WTC11 (cell line): ENCODE measurements at regions not wholly inside any gene's neighbourhood (a gene's known extent, or its start where the extent isn't known, plus 50 kb on each side); places are given as distances from the start of the nearest gene placed in this dataset.

Source experiments
- ATAC-seq: fragments of 200-7000 bp; cut with Tn5 transposase; 2 replicates; pipeline ENCODE4 v1.10.0; 2021; ENCODE audit warnings: mild to moderate bottlenecking, moderate library complexity
- CTCF ChIA-PET: fragments of 300-600 bp; sonication (Branson Sonifier 250); formaldehyde crosslinking; loops from one replicate; lab custom pipeline; 2021; ENCODE audit warnings: antibody characterized with exemption; lab: Charles Lee
- POLR2A ChIA-PET: fragments of 350-600 bp; sonication (Branson Sonifier 250); formaldehyde crosslinking; loops from one replicate; lab custom pipeline; 2021; ENCODE audit warnings: antibody characterized with exemption; lab: Charles Lee
- DNase-seq: peaks from one replicate; pipeline ENCODE4 v3.0.0; 2021; ENCODE audit warnings: low spot score
- H3K27ac Mint-ChIP-seq: 2 replicates; pipeline ENCODE4 v1.8.0; 2021; ENCODE audit warnings: mixed read lengths
- H3K27me3 Mint-ChIP-seq: 2 replicates; pipeline ENCODE4 v1.8.0; 2021; ENCODE audit warnings: low read depth, mild to moderate bottlenecking, moderate library complexity, mixed read lengths
- H3K36me3 Mint-ChIP-seq: 2 replicates; pipeline ENCODE4 v1.8.0; 2021; ENCODE audit warnings: mixed read lengths
- H3K4me1 Mint-ChIP-seq: 2 replicates; pipeline ENCODE4 v1.8.0; 2022; ENCODE audit warnings: mixed read lengths
- H3K4me3 Mint-ChIP-seq: 2 replicates; pipeline ENCODE4 v1.8.0; 2021; ENCODE audit warnings: mild to moderate bottlenecking, moderate library complexity, mixed read lengths
- H3K9me3 Mint-ChIP-seq: 2 replicates; pipeline ENCODE4 v1.8.0; 2021; ENCODE audit warnings: mixed read lengths
- ARID4B ChIP-seq: sonication (generic); formaldehyde crosslinking; IDR thresholded peaks from 2 replicates; pipeline ENCODE4 v1.8.0; 2023; ENCODE audit warnings: missing genetic modification reagents, mild to moderate bottlenecking, borderline replicate concordance
- CREB1 ChIP-seq: sonication (generic); formaldehyde crosslinking; IDR thresholded peaks from 2 replicates; pipeline ENCODE4 v1.8.0; 2023; ENCODE audit warnings: mild to moderate bottlenecking, missing genetic modification reagents
- CREM ChIP-seq: sonication (generic); formaldehyde crosslinking; IDR thresholded peaks from 2 replicates; pipeline ENCODE4 v1.8.1; 2022; ENCODE audit warnings: mild to moderate bottlenecking, missing genetic modification reagents, moderate library complexity
- NR2C2 ChIP-seq: sonication (generic); formaldehyde crosslinking; IDR thresholded peaks from 2 replicates; pipeline ENCODE4 v1.8.0; 2022; ENCODE audit warnings: mild to moderate bottlenecking, missing genetic modification reagents
- NR3C1 ChIP-seq: sonication (generic); formaldehyde crosslinking; conservative IDR thresholded peaks from 2 replicates; pipeline ENCODE4 v1.8.1; 2023; ENCODE audit warnings: low read depth, mild to moderate bottlenecking, missing genetic modification reagents
- SP1 ChIP-seq: sonication (generic); formaldehyde crosslinking; conservative IDR thresholded peaks from 2 replicates; pipeline ENCODE4 v1.8.1; 2022; ENCODE audit warnings: missing genetic modification reagents
- STAT6 ChIP-seq: sonication (generic); formaldehyde crosslinking; conservative IDR thresholded peaks from 2 replicates; pipeline ENCODE4 v1.8.1; 2023; ENCODE audit warnings: mild to moderate bottlenecking, low read depth, missing genetic modification reagents, moderate library complexity
- TEAD4 ChIP-seq: sonication (generic); formaldehyde crosslinking; IDR thresholded peaks from 2 replicates; pipeline ENCODE4 v1.8.0; 2022; ENCODE audit warnings: mild to moderate bottlenecking, missing genetic modification reagents
- USF2 ChIP-seq: sonication (generic); formaldehyde crosslinking; IDR thresholded peaks from 2 replicates; pipeline ENCODE4 v1.8.1; 2023; ENCODE audit warnings: mild to moderate bottlenecking, missing genetic modification reagents, moderate library complexity
- ZNF219 ChIP-seq: sonication (generic); formaldehyde crosslinking; IDR thresholded peaks from 2 replicates; pipeline ENCODE4 v1.8.0; 2023; ENCODE audit warnings: missing genetic modification reagents, mild to moderate bottlenecking, borderline replicate concordance
- ZNF232 ChIP-seq: sonication (generic); formaldehyde crosslinking; IDR thresholded peaks from 2 replicates; pipeline ENCODE4 v1.8.0; 2022; ENCODE audit warnings: mild to moderate bottlenecking, missing genetic modification reagents
- ZNF317 ChIP-seq: sonication (generic); formaldehyde crosslinking; IDR thresholded peaks from 2 replicates; pipeline ENCODE4 v1.8.1; 2023; ENCODE audit warnings: low read depth, mild to moderate bottlenecking, moderate library complexity, missing genetic modification reagents, borderline replicate concordance
- ZNF416 ChIP-seq: fragments of 250-450 bp; sonication (Bioruptor Pico); IDR thresholded peaks from 2 replicates; pipeline ENCODE4 v1.9.0; 2021; ENCODE audit warnings: mild to moderate bottlenecking, inconsistent platforms
- ZSCAN18 ChIP-seq: fragments of 250-450 bp; sonication (Bioruptor Pico); IDR thresholded peaks from 2 replicates; pipeline ENCODE4 v2.1.2; 2022; ENCODE audit warnings: mild to moderate bottlenecking, moderate library complexity
- TF ChIP-seq, protein P1 (sequence below): fragments of 250-450 bp; sonication (Bioruptor Pico); IDR thresholded peaks from 2 replicates; pipeline ENCODE4 v1.9.0; 2021; ENCODE audit warnings: mild to moderate bottlenecking
- TF ChIP-seq, protein P2 (sequence below): sonication (generic); formaldehyde crosslinking; IDR thresholded peaks from 2 replicates; pipeline ENCODE4 v1.8.0; 2023; ENCODE audit warnings: missing genetic modification reagents
- TF ChIP-seq, protein P3 (sequence below): fragments of 250-450 bp; sonication (Bioruptor Pico); IDR thresholded peaks from 2 replicates; pipeline ENCODE4 v1.9.0; 2021; ENCODE audit warnings: mild to moderate bottlenecking
- TF ChIP-seq, protein P4 (sequence below): sonication (generic); formaldehyde crosslinking; IDR thresholded peaks from 2 replicates; pipeline ENCODE4 v1.8.1; 2022; ENCODE audit warnings: mild to moderate bottlenecking, moderate library complexity, missing genetic modification reagents

GRCh38 chr9:86645303-86645702 lies 291.1 kb upstream of the TUT7 start:
- peak; percentile 72 for ATAC-seq
- POLR2A ChIA-PET: no interaction called here
- CTCF ChIA-PET: interaction anchor here (0.9 kb wide), 1 partner anchor 157 kb away, joined by 4 read pairs; no protein-coding TSS in a partner anchor
- no peak overlapping the region for H3K27ac Mint-ChIP-seq
- H3K36me3 Mint-ChIP-seq: no peaks in the 10 kb centered on the region
- peaks cover 18% of the 10 kb centered on the region for H3K4me1 Mint-ChIP-seq
- no peaks in the 10 kb centered on the region; the same call in 1 of the 2 replicates for H3K27me3 Mint-ChIP-seq
- no peaks in the 10 kb centered on the region for H3K9me3 Mint-ChIP-seq
- no peak for TF ChIP-seq ZNF317 (CRISPR knock-in tag)
- TF ChIP-seq SP1: no peak
- no peak for TF ChIP-seq ZNF232 (CRISPR knock-in tag)
- TF ChIP-seq USF2 (CRISPR knock-in tag): no peak
- no peak for TF ChIP-seq NR3C1
- no peak for TF ChIP-seq ZNF219 (CRISPR knock-in tag)
- TF ChIP-seq ZNF416 (CRISPR knock-in tag): no peak
- no peak for TF ChIP-seq STAT6 (CRISPR knock-in tag)
- TF ChIP-seq, protein P1, sequence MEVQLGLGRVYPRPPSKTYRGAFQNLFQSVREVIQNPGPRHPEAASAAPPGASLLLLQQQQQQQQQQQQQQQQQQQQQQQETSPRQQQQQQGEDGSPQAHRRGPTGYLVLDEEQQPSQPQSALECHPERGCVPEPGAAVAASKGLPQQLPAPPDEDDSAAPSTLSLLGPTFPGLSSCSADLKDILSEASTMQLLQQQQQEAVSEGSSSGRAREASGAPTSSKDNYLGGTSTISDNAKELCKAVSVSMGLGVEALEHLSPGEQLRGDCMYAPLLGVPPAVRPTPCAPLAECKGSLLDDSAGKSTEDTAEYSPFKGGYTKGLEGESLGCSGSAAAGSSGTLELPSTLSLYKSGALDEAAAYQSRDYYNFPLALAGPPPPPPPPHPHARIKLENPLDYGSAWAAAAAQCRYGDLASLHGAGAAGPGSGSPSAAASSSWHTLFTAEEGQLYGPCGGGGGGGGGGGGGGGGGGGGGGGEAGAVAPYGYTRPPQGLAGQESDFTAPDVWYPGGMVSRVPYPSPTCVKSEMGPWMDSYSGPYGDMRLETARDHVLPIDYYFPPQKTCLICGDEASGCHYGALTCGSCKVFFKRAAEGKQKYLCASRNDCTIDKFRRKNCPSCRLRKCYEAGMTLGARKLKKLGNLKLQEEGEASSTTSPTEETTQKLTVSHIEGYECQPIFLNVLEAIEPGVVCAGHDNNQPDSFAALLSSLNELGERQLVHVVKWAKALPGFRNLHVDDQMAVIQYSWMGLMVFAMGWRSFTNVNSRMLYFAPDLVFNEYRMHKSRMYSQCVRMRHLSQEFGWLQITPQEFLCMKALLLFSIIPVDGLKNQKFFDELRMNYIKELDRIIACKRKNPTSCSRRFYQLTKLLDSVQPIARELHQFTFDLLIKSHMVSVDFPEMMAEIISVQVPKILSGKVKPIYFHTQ (CRISPR knock-in tag): no peak
- TF ChIP-seq, protein P2, sequence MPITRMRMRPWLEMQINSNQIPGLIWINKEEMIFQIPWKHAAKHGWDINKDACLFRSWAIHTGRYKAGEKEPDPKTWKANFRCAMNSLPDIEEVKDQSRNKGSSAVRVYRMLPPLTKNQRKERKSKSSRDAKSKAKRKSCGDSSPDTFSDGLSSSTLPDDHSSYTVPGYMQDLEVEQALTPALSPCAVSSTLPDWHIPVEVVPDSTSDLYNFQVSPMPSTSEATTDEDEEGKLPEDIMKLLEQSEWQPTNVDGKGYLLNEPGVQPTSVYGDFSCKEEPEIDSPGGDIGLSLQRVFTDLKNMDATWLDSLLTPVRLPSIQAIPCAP (CRISPR knock-in tag): no peak
- TF ChIP-seq ZSCAN18 (CRISPR knock-in tag): no peak
- no peak for TF ChIP-seq CREM
- TF ChIP-seq CREB1 (CRISPR knock-in tag): no peak
- TF ChIP-seq NR2C2 (CRISPR knock-in tag): no peak
- H3K4me3 Mint-ChIP-seq: no peak overlapping the region
- no peak for DNase-seq

- H3K27me3 Mint-ChIP-seq: no peaks in the 10 kb centered on the region; the same call in 1 of the 2 replicates
- H3K27ac Mint-ChIP-seq: no peak overlapping the region
- H3K4me3 Mint-ChIP-seq: no peak overlapping the region
- no peak for ATAC-seq
- no peak for DNase-seq
- ChIA-PET POLR2A (no interaction called here), CTCF (interaction anchor here (0.6 to 0.7 kb wide), 3 partner anchors 216 to 304 kb away, joined by 3 to 4 read pairs (median 3); no protein-coding TSS in a partner anchor)
- H3K9me3 Mint-ChIP-seq: no peaks in the 10 kb centered on the region
- TF ChIP-seq, protein P3, sequence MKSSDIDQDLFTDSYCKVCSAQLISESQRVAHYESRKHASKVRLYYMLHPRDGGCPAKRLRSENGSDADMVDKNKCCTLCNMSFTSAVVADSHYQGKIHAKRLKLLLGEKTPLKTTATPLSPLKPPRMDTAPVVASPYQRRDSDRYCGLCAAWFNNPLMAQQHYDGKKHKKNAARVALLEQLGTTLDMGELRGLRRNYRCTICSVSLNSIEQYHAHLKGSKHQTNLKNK (CRISPR knock-in tag): no peak
- no peak for TF ChIP-seq ZNF219 (CRISPR knock-in tag)
- TF ChIP-seq, protein P4, sequence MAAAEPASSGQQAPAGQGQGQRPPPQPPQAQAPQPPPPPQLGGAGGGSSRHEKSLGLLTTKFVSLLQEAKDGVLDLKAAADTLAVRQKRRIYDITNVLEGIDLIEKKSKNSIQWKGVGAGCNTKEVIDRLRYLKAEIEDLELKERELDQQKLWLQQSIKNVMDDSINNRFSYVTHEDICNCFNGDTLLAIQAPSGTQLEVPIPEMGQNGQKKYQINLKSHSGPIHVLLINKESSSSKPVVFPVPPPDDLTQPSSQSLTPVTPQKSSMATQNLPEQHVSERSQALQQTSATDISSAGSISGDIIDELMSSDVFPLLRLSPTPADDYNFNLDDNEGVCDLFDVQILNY: no peak
- TF ChIP-seq NR3C1: no peak
- TF ChIP-seq ARID4B (CRISPR knock-in tag): no peak
- TF ChIP-seq, protein P2 (CRISPR knock-in tag): no peak
- no peak for TF ChIP-seq TEAD4 (CRISPR knock-in tag)
- no peak for TF ChIP-seq USF2 (CRISPR knock-in tag)
- peaks cover 18% of the 10 kb centered on the region for H3K4me1 Mint-ChIP-seq
- no peaks in the 10 kb centered on the region for H3K36me3 Mint-ChIP-seq
Observed at GRCh38 chr9:86644675-86645034, 290.4 kb upstream of the TUT7 start.
